ENCODE measurements at regions not wholly inside any gene's neighbourhood (a gene's known extent, or its start where the extent isn't known, plus 50 kb on each side); places are given as distances from the start of the nearest gene placed in this dataset.

DNA sequence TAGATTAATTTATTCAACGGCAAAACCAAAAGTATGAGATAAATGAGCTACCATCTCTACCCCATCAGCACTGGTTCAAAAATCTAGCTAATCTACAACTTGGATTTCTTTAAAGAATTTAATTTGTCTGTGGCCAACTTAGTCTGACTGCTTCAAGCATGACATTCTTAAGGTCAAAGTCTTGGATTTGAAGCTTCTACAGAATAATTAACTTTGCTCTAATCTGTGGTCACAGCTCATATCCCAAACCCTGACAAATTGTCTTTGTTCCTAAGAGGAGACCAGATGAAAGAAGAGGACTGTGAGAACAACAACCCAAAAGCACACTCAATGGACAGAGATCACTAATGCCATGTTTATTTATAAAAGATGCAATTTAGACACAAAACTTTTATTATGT, 166.9 kb upstream of the EPHA7 start:
- no peak for DNase-seq
- Histone ChIP-seq H3K4me3 (no peak overlapping the region), H3K27me3 (no peaks in the 10 kb centered on the region), H3K4me1 (no peaks in the 10 kb centered on the region), H3K27ac (no peak overlapping the region), H3K36me3 (no peaks in the 10 kb centered on the region), H3K9me3 (no peaks in the 10 kb centered on the region)
- ATAC-seq: no peak
- TF ChIP-seq, protein P1, sequence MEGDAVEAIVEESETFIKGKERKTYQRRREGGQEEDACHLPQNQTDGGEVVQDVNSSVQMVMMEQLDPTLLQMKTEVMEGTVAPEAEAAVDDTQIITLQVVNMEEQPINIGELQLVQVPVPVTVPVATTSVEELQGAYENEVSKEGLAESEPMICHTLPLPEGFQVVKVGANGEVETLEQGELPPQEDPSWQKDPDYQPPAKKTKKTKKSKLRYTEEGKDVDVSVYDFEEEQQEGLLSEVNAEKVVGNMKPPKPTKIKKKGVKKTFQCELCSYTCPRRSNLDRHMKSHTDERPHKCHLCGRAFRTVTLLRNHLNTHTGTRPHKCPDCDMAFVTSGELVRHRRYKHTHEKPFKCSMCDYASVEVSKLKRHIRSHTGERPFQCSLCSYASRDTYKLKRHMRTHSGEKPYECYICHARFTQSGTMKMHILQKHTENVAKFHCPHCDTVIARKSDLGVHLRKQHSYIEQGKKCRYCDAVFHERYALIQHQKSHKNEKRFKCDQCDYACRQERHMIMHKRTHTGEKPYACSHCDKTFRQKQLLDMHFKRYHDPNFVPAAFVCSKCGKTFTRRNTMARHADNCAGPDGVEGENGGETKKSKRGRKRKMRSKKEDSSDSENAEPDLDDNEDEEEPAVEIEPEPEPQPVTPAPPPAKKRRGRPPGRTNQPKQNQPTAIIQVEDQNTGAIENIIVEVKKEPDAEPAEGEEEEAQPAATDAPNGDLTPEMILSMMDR (IDR thresholded peaks at IDR 0.05): no peak
- intact Hi-C loops (cut with DNase I): no loop called here

DNA sequence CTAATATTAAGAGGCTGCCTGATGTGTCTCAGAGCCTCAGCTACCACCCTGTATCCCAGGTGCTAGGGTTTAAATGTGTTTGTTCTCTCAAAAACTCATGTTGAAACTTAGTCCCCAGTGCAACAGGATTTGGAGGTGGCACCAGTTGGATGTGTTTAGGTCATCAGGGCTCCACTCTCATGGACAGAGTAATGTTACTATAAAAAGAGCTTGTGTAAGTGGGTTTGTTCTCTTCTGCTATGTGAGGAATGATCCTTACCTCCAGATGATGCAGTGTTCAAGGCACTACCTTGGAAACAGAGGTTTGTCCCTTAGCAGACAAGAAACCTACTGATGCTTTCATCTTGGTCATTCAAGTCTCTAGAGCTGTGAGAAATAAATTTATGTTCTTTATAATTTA, 164.9 kb upstream of the EPHA7 start:
- no peak overlapping the region for H3K4me3 ChIP-seq
- H3K36me3 ChIP-seq: no peaks in the 10 kb centered on the region
- H3K27me3 ChIP-seq: no peaks in the 10 kb centered on the region
- intact Hi-C loops (cut with DNase I): no loop called here
- H3K27ac ChIP-seq: no peak overlapping the region
- ATAC-seq: no peak
- no peaks in the 10 kb centered on the region for H3K4me1 ChIP-seq
- DNase-seq: no peak
- no peaks in the 10 kb centered on the region for H3K9me3 ChIP-seq
- TF ChIP-seq, protein P1 (IDR thresholded peaks at IDR 0.05): no peak

DNA sequence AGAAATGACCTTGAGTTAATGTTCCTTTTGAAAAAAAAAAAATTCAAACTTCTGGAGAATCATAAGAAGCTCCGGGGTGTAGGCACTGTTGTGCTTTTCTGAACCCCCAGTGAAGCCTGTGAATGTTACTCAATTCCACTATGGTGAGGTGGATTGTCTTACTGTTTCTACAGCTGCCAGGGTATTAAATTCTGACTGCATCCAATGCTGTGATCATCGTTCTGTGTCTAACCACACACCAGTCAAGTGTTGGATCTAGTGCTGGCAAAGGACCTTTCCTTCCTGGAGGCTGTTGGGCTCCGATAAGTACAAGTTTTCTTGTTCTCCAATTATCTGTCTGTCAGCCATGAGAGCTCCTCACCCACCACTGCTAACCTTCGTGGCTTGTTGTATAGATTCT, 162.0 kb upstream of the EPHA7 start:
- TF ChIP-seq, protein P1 (IDR thresholded peaks at IDR 0.05): no peak
- ATAC-seq: no peak
- intact Hi-C loops (cut with DNase I): no loop called here
- no peak for DNase-seq
- Histone ChIP-seq H3K27me3 (no peaks in the 10 kb centered on the region), H3K36me3 (no peaks in the 10 kb centered on the region), H3K9me3 (no peaks in the 10 kb centered on the region), H3K4me3 (no peak overlapping the region), H3K4me1 (no peaks in the 10 kb centered on the region), H3K27ac (no peak overlapping the region)

DNA sequence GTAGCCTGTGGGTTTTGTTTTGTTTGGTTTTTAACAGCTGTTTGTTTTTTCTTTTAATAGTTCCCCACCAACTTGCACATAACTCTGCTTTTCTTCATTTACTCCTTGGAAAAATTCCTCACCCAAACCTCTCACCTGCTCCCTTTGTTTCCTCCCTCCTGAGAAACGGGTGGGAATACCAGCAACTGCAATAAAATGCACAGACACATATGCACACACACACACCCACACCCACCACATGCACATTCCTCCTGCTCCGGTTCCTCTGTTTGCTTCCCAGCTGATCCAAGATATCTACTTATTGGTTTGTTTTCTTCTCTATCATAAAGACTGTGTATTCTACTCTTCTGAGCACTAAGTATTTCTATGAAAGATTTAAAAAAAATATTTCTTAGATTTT, 161.1 kb upstream of the EPHA7 start:
- Histone ChIP-seq H3K27ac (no peak overlapping the region), H3K9me3 (no peaks in the 10 kb centered on the region), H3K27me3 (no peaks in the 10 kb centered on the region), H3K4me1 (no peaks in the 10 kb centered on the region), H3K36me3 (no peaks in the 10 kb centered on the region), H3K4me3 (no peak overlapping the region)
- TF ChIP-seq, protein P1 (IDR thresholded peaks at IDR 0.05): no peak
- intact Hi-C loops (cut with DNase I): no loop called here
- DNase-seq (no peak), ATAC-seq (no peak)

DNA sequence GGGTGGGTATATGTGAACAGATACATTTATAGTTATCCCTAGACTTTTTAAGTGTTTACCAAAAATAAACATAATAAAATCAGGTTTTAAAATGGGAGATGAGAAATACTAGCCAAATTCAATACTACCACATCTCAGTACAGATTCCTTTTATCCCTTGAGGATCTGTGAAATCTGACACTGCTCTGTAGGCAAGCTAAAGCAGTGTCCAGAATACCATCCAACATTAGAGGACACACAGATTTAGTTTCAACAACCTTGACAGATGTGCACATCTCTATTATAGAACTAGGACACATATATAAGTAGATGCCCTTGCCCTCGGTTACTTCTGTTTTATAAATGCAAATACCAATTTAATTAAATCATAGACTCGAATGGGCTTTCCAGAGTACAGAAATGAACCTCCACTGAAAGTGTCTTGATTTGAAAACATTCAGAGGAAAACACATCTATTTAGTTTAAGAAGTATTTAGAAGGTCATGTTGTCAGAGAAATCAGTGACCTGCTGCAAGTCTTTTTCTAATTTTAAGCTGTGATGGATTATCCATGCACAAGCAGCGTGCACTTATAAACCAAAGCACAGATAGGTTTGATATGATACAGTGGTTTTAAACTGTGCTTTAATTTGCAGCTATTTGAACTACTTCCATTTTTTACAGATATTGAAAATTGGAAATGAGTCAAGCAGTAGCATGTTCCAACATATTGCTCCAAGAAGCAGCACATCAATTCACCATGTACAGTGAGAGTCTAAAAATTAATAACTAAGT, 156.3 kb upstream of the EPHA7 start:
- DNase-seq: no peak

More for the DNA sequence above, 156.3 kb upstream of the EPHA7 start:
- TF ChIP-seq, protein P1 (IDR thresholded peaks at IDR 0.05): no peak
- no peak for ATAC-seq
- H3K4me3 ChIP-seq: no peak overlapping the region
- no peaks in the 10 kb centered on the region for H3K9me3 ChIP-seq
- no peaks in the 10 kb centered on the region for H3K36me3 ChIP-seq
- no peak overlapping the region for H3K27ac ChIP-seq
- no peaks in the 10 kb centered on the region for H3K4me1 ChIP-seq
- no peaks in the 10 kb centered on the region for H3K27me3 ChIP-seq
- intact Hi-C loops (cut with DNase I): no loop called here
